HepG2 (cell line): ENCODE measurements at regions not wholly inside any gene's neighbourhood (a gene's known extent, or its start where the extent isn't known, plus 50 kb on each side); places are given as distances from the start of the nearest gene placed in this dataset.

Experiments used
- ATAC-seq: fragments of 200-7000 bp; cut with Tn5 transposase; 3 replicates; pipeline ENCODE4 v1.9.1; 2020; ENCODE audit warnings: mild to moderate bottlenecking, moderate library complexity
- BruUV-seq: library from RNA; stranded (reverse); fragments of 400-500 nt; replicated peaks from 2 replicates; lab custom pipeline; 2021; lab: Mats Ljungman, UMichigan
- CTCF ChIA-PET: fragments of 300-600 bp; formaldehyde crosslinking; extraction: SDS; loops from one replicate; lab custom pipeline; 2021; ENCODE audit warnings: low total read pairs, inconsistent platforms, low intra/inter-chr PET ratio; lab: Yijun Ruan, JAX
- POLR2A ChIA-PET: fragments of 350-600 bp; sonication (Branson Sonifier 250); formaldehyde crosslinking; loops from one replicate; lab custom pipeline; 2020; ENCODE audit warnings: antibody characterized with exemption, inconsistent platforms; lab: Yijun Ruan, JAX
- DNase-seq: peaks from one replicate; pipeline ENCODE4 v3.0.0-alpha.2; 2015; ENCODE audit warnings: low spot score
- FAIRE-seq: peaks from 3 replicates; lab custom pipeline; 2011; peaks lifted over from hg19 to GRCh38; lab: Jason Lieb, UNC
- H2AFZ ChIP-seq: one replicate; pipeline ENCODE4 v1.6.1; 2011; ENCODE audit warnings: low read length, inconsistent platforms
- H3K27ac ChIP-seq: fragments of 300-600 bp; 3 replicates; pipeline ENCODE4 v1.8.0; 2011; ENCODE audit warnings: mixed run types, mild to moderate bottlenecking, mixed read lengths, low read length, inconsistent platforms; ENCODE audit not compliant: insufficient read depth; ENCODE audit errors: extremely low read length
- H3K27me3 ChIP-seq, 2 experiments: fragments of 200-600 bp in 1 of 2; 2 replicates in 1 of 2; 3 replicates in 1 of 2; pipeline versions ENCODE4 v1.6.0 to v1.8.0; 2011; ENCODE audit warnings: low read length in 2 of 2, mild to moderate bottlenecking in 2 of 2, moderate library complexity in 2 of 2, inconsistent platforms in 1 of 2; ENCODE audit not compliant: insufficient read depth in 2 of 2, control insufficient read depth in 1 of 2
- H3K36me3 ChIP-seq, 2 experiments: fragments of 200-600 bp in 1 of 2; replicated peaks in 1 of 2; 2 replicates in 1 of 2; 3 replicates in 1 of 2; pipeline versions ENCODE4 v1.5.1 to v1.8.0; 2011; ENCODE audit warnings: low read length in 2 of 2, inconsistent platforms in 1 of 2; ENCODE audit not compliant: insufficient read depth in 2 of 2, control insufficient read depth in 1 of 2
- H3K4me1 ChIP-seq: 2 replicates; pipeline ENCODE4 v1.5.1; 2012; ENCODE audit warnings: low read length, inconsistent platforms; ENCODE audit not compliant: insufficient read depth
- H3K4me2 ChIP-seq: 2 replicates; pipeline ENCODE4 v1.6.0; 2011; ENCODE audit warnings: low read depth, low read length, inconsistent platforms
- H3K4me3 ChIP-seq, 3 experiments: fragments of 200-600 bp in 1 of 3; sonication (generic), shearing (Covaris generic) in 1 of 3; replicated peaks in 1 of 3; 2 replicates each; pipeline ENCODE4 v1.5.1; 2011 to 2016; ENCODE audit warnings: low read length in 3 of 3, inconsistent platforms in 2 of 3, low read depth in 2 of 3, mild to moderate bottlenecking in 2 of 3, control low read depth in 1 of 3, mixed read lengths in 1 of 3; ENCODE audit not compliant: insufficient read depth in 1 of 3
- H3K79me2 ChIP-seq: one replicate; pipeline ENCODE4 v1.6.1; 2011; ENCODE audit warnings: low read length, inconsistent platforms; ENCODE audit not compliant: insufficient read depth
- H3K9ac ChIP-seq: 2 replicates; pipeline ENCODE4 v1.6.0; 2011; ENCODE audit warnings: mild to moderate bottlenecking, low read depth, low read length, inconsistent platforms; ENCODE audit not compliant: insufficient read depth
- H3K9me3 ChIP-seq: 2 replicates; pipeline ENCODE4 v1.5.1; 2012; ENCODE audit warnings: mild to moderate bottlenecking, low read length
- H4K20me1 ChIP-seq: 2 replicates; pipeline ENCODE4 v1.6.0; 2011; ENCODE audit warnings: inconsistent platforms, mild to moderate bottlenecking, low read length, moderate library complexity; ENCODE audit not compliant: insufficient read depth
- BCL6 ChIP-seq: IDR thresholded peaks from 2 replicates; pipeline ENCODE4 v1.6.1; 2016; ENCODE audit warnings: missing genetic modification reagents, missing compliant biosample characterization
- BORCS8-MEF2B ChIP-seq: sonication (generic); formaldehyde crosslinking; IDR thresholded peaks from 2 replicates; pipeline ENCODE4 v1.8.0; 2022; ENCODE audit warnings: mild to moderate bottlenecking, missing genetic modification reagents
- CBX2 ChIP-seq, 2 experiments: fragments of 200-600 bp in 1 of 2; sonication (generic); formaldehyde crosslinking in 1 of 2; IDR thresholded peaks; 2 replicates each; pipeline versions ENCODE4 v1.7.0 to v1.8.1; 2018 to 2022; ENCODE audit warnings: low read depth in 2 of 2, low read length in 1 of 2, mild to moderate bottlenecking in 1 of 2, missing genetic modification reagents in 1 of 2
- CREBL2 ChIP-seq: sonication (generic); formaldehyde crosslinking; IDR thresholded peaks from 2 replicates; pipeline ENCODE4 v1.8.1; 2023; ENCODE audit warnings: missing genetic modification reagents, mild to moderate bottlenecking, borderline replicate concordance
- FOXJ3 ChIP-seq: sonication (generic); formaldehyde crosslinking; IDR thresholded peaks from 2 replicates; pipeline ENCODE4 v1.4.0; 2020; ENCODE audit warnings: missing genetic modification reagents, mild to moderate bottlenecking, borderline replicate concordance
- HNF1A ChIP-seq, 2 experiments: sonication (generic) in 1 of 2; formaldehyde crosslinking in 1 of 2; IDR thresholded peaks; 2 replicates each; pipeline versions ENCODE4 v1.4.0 to v1.6.1; 2016 to 2020; ENCODE audit warnings: borderline replicate concordance in 1 of 2, low read depth in 1 of 2, mild to moderate bottlenecking in 1 of 2, missing genetic modification reagents in 1 of 2
- IRF1 ChIP-seq: sonication (generic); formaldehyde crosslinking; IDR thresholded peaks from 2 replicates; pipeline ENCODE4 v1.4.0; 2020; ENCODE audit warnings: low read depth, mild to moderate bottlenecking, missing genetic modification reagents
- KAT2B ChIP-seq: fragments of 150-350 bp; IDR thresholded peaks from 2 replicates; pipeline ENCODE4 v1.6.1; 2014; ENCODE audit warnings: low read depth, low read length, borderline replicate concordance
- PAF1 ChIP-seq: IDR thresholded peaks from 2 replicates; pipeline ENCODE4 v1.6.1; 2016; ENCODE audit warnings: missing genetic modification reagents, missing compliant biosample characterization
- POLR2A ChIP-seq, 2 experiments: IDR thresholded peaks; 2 replicates each; pipeline ENCODE4 v1.6.1; 2011; ENCODE audit warnings: low read depth in 2 of 2, low read length in 2 of 2, mild to moderate bottlenecking in 1 of 2, moderate library complexity in 1 of 2; ENCODE audit not compliant: insufficient read depth in 1 of 2
- RFX5 ChIP-seq: IDR thresholded peaks from 2 replicates; pipeline ENCODE4 v1.6.1; 2011; ENCODE audit warnings: low read depth, low read length, improper control_type of control experiment
- TARDBP ChIP-seq: sonication (generic); formaldehyde crosslinking; IDR thresholded peaks from 2 replicates; pipeline ENCODE4 v1.8.0; 2022; ENCODE audit warnings: mild to moderate bottlenecking, missing genetic modification reagents
- TBX2 ChIP-seq: sonication (generic); formaldehyde crosslinking; IDR thresholded peaks from 2 replicates; pipeline ENCODE4 v1.5.0; 2020; ENCODE audit warnings: missing genetic modification reagents, mild to moderate bottlenecking, borderline replicate concordance
- ZBTB44 ChIP-seq: sonication (generic); formaldehyde crosslinking; IDR thresholded peaks from 2 replicates; pipeline ENCODE4 v1.4.0; 2020; ENCODE audit warnings: missing genetic modification reagents
- ZFP36L1 ChIP-seq: sonication (generic); formaldehyde crosslinking; IDR thresholded peaks from 2 replicates; pipeline ENCODE4 v1.8.0; 2022; ENCODE audit warnings: mild to moderate bottlenecking, missing genetic modification reagents, moderate library complexity
- ZNF574 ChIP-seq: sonication (generic); formaldehyde crosslinking; IDR thresholded peaks from 2 replicates; pipeline ENCODE4 v1.4.0; 2020; ENCODE audit warnings: missing genetic modification reagents
- WGBS: methylation state at CpG from one replicate; pipeline ENCODE4 v1.1.6; 2017; ENCODE audit warnings: low lambda C conversion rate; 5-methylcytosine and 5-hydroxymethylcytosine counted together
- in situ Hi-C: cut with HindIII; loops from 2 replicates; pipeline ENCODE4 v1.10.0; 2017; ENCODE audit warnings: low pct_unique_long_range_greater_than_20kb; ENCODE audit not compliant: extremely low pct_ligation_motif_present
- intact Hi-C: fragments of 100-400 bp; cut with micrococcal nuclease; formaldehyde crosslinking; loops from one replicate; pipeline ENCODE4 v1.10.0; 2022; ENCODE audit not compliant: unreplicated experiment

GRCh38 chr6:4588581-4588980 is 187.6 kb upstream of the CDYL start:
- intact Hi-C loops, result no loop called here
- H3K9ac ChIP-seq, result no peak overlapping the region
- no peaks in the 10 kb centered on the region for H3K36me3 ChIP-seq
- no peaks in the 10 kb centered on the region for H3K79me2 ChIP-seq
- H3K27ac ChIP-seq, result no peak overlapping the region
- no peak overlapping the region for H3K4me3 ChIP-seq
- no TSS peak for BruUV-seq
- H3K4me1 ChIP-seq, result no peaks in the 10 kb centered on the region
- no peak for ATAC-seq
- no peak overlapping the region for H3K4me2 ChIP-seq
- CTCF ChIA-PET, result no interaction called here
- no peak overlapping the region for H2AFZ ChIP-seq
- no peaks in the 10 kb centered on the region for H4K20me1 ChIP-seq
- FAIRE-seq, result no peak
- peaks cover 2 to 52% of the 10 kb centered on the region in 2 experiments; a peak in 4 of 5 replicates for H3K27me3 ChIP-seq
- DNase-seq, result no peak
- in situ Hi-C loops, result no loop called here
- no peaks in the 10 kb centered on the region for H3K9me3 ChIP-seq
- WGBS, result 5% methylated on average over 7 of the region's 7 CpGs
- POLR2A ChIA-PET, result no interaction called here
- no peak for TF ChIP-seq POLR2A (IDR thresholded peaks at IDR 0.05; ENCODE audit: insufficient read depth in 1 of 2, low read depth in 2 of 2, low read length in 2 of 2)
- no peak for TF ChIP-seq ZFP36L1
- no peak for TF ChIP-seq CBX2 (IDR thresholded peaks at IDR 0.05; ENCODE audit: low read depth, low read length)
- no peak for TF ChIP-seq CBX2 (CRISPR knock-in tag; IDR thresholded peaks at IDR 0.05; ENCODE audit: low read depth)
- no peak for TF ChIP-seq KAT2B
- TF ChIP-seq RFX5, result no peak
- TF ChIP-seq ZBTB44 (CRISPR knock-in tag), result no peak
- TF ChIP-seq TBX2 (CRISPR knock-in tag), result no peak
- no peak for TF ChIP-seq BORCS8-MEF2B (CRISPR knock-in tag)
- no peak for TF ChIP-seq BCL6 (CRISPR knock-in tag)
- TF ChIP-seq PAF1 (CRISPR knock-in tag), result no peak
- TF ChIP-seq FOXJ3 (CRISPR knock-in tag), result no peak
- no peak for TF ChIP-seq TARDBP
- no peak for TF ChIP-seq ZNF574 (CRISPR knock-in tag)
- no peak for TF ChIP-seq HNF1A (IDR thresholded peaks at IDR 0.05; ENCODE audit: low read depth)
- no peak for TF ChIP-seq HNF1A (CRISPR knock-in tag; IDR thresholded peaks at IDR 0.05; ENCODE audit: borderline replicate concordance)
- TF ChIP-seq CREBL2 (CRISPR knock-in tag), result no peak
- TF ChIP-seq IRF1, result no peak
